ENCODE measurements at regions not wholly inside any gene's neighbourhood (a gene's known extent, or its start where the extent isn't known, plus 50 kb on each side); places are given as distances from the start of the nearest gene placed in this dataset.
A peak's percentile ranks its signal among the peaks of the same experiment; 100 is the strongest.

DNA sequence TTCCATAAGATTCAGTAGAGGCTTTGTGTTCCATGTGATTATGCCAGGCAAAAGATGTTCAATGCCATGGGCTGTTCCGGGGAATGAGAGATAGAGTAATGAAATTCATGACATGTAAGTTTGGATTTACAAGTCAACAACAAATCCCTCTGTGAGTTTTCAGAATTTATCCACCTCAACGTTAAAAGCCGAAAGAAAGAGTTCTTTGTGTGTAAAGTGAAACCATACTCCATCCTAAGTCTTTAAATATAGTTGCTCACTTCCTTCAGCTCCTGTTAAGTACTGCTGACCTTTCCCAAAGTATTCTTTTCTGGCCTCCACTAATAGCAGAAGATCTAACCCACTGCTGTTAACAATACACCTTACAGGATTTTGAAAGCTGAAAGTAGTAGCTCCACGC is 190.0 kb downstream of the TMX1 start:
- peaks cover 15% of the 10 kb centered on the region for H3K4me1 ChIP-seq (ENCODE audit: control insufficient read depth, insufficient read depth, low read length)
- no peaks in the 10 kb centered on the region for H3K27me3 ChIP-seq (ENCODE audit: control insufficient read depth, insufficient read depth, low read length)
- H3K27ac ChIP-seq (ENCODE audit: low read depth, low read length), result peak overlapping the region; percentile 17
- no peak overlapping the region for H3K9ac ChIP-seq (ENCODE audit: low read depth, low read length)
- H3K36me3 ChIP-seq (ENCODE audit: control insufficient read depth, insufficient read depth, low read length), result no peaks in the 10 kb centered on the region
- no peaks in the 10 kb centered on the region for H3K9me3 ChIP-seq (ENCODE audit: control insufficient read depth, insufficient read depth, low read length)
- H3K4me3 ChIP-seq (ENCODE audit: low read depth, low read length), result no peak overlapping the region

DNA sequence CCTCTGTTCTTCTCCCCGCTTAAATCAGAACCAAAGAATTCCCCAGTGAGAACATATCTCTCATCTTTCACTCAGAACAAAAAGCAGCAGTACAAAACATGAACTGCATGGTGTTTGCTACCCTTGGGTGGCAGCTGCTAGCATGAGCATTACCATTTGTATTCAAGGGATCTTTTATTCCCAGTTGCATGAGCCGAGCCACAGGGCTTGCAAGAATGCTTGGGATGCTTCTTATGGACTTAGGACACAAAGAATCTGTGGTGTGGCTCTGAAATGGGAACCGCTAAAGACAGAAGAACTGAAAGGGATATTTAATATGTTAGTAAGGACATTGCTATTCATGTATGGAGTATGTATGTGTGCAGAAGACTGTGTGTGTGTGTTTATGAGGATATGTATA is 190.6 kb downstream of the TMX1 start:
- Histone ChIP-seq H3K9me3 (ENCODE audit: control insufficient read depth, insufficient read depth, low read length) (no peaks in the 10 kb centered on the region), H3K27me3 (ENCODE audit: control insufficient read depth, insufficient read depth, low read length) (no peaks in the 10 kb centered on the region), H3K36me3 (ENCODE audit: control insufficient read depth, insufficient read depth, low read length) (no peaks in the 10 kb centered on the region), H3K4me1 (ENCODE audit: control insufficient read depth, insufficient read depth, low read length) (peaks cover 15% of the 10 kb centered on the region), H3K4me3 (ENCODE audit: low read depth, low read length) (no peak overlapping the region), H3K27ac (ENCODE audit: low read depth, low read length) (peak overlapping the region; percentile 17), H3K9ac (ENCODE audit: low read depth, low read length) (no peak overlapping the region)

DNA sequence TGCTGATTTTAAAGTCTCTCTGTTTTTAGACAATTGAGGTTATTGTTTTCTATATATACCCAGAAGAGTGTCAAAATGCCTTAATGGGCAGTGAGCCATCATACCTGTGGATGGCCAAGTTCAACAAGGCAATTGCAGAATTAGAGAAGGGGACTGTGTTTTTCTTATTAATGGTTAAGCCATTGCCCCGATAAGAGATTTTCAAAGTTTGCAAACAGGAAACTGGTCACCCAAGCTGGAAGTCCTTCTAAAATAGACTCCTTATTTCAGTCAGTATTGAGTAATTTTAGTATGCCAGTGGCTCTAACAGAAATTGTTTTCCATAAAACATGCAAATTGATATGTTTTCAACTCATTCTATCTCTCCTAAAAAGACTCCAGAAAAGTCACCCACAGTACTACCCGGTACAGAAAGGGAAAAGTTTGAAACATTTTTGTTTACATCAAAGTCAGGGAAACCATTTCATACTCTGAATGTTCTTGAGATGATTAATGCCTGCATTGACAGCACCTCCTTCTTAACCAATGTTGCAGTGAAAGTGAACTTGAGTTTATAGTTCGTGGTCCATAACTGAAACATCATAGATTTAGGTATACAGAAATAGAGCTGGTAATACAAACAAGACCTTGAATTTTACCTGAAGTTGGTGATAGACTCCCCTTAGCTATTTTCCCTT is 191.1 kb downstream of the TMX1 start:
- H3K27ac ChIP-seq (ENCODE audit: low read depth, low read length), result no peak overlapping the region
- H3K27me3 ChIP-seq (ENCODE audit: control insufficient read depth, insufficient read depth, low read length), result no peaks in the 10 kb centered on the region
- H3K4me1 ChIP-seq (ENCODE audit: control insufficient read depth, insufficient read depth, low read length), result peaks cover 15% of the 10 kb centered on the region
- no peak overlapping the region for H3K4me3 ChIP-seq (ENCODE audit: low read depth, low read length)
- no peaks in the 10 kb centered on the region for H3K36me3 ChIP-seq (ENCODE audit: control insufficient read depth, insufficient read depth, low read length)
- no peak overlapping the region for H3K9ac ChIP-seq (ENCODE audit: low read depth, low read length)
- H3K9me3 ChIP-seq (ENCODE audit: control insufficient read depth, insufficient read depth, low read length), result no peaks in the 10 kb centered on the region

DNA sequence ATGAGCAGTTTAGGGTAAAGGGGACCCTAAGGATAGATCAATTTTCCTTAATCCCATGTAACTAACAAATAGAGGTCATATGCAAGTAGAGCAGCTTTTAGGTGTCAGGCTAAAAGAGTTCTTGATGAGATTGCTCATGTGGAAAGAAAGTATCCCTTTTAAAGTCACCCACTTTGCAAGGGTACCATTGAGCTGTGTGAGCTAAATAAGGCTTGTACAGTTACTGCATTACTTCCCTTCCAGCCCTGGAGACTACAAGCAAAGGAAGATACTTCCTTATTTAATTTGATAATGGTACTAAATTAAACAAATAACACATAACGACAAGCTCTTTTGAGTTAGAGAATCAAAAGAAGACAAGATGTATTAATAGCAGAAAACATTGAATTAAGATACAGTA is 191.7 kb downstream of the TMX1 start:
- H3K27ac ChIP-seq (ENCODE audit: low read depth, low read length), result no peak overlapping the region
- no peak overlapping the region for H3K9ac ChIP-seq (ENCODE audit: low read depth, low read length)
- peaks cover 15% of the 10 kb centered on the region for H3K4me1 ChIP-seq (ENCODE audit: control insufficient read depth, insufficient read depth, low read length)
- no peaks in the 10 kb centered on the region for H3K27me3 ChIP-seq (ENCODE audit: control insufficient read depth, insufficient read depth, low read length)
- no peaks in the 10 kb centered on the region for H3K36me3 ChIP-seq (ENCODE audit: control insufficient read depth, insufficient read depth, low read length)
- H3K9me3 ChIP-seq (ENCODE audit: control insufficient read depth, insufficient read depth, low read length), result no peaks in the 10 kb centered on the region
- no peak overlapping the region for H3K4me3 ChIP-seq (ENCODE audit: low read depth, low read length)

DNA sequence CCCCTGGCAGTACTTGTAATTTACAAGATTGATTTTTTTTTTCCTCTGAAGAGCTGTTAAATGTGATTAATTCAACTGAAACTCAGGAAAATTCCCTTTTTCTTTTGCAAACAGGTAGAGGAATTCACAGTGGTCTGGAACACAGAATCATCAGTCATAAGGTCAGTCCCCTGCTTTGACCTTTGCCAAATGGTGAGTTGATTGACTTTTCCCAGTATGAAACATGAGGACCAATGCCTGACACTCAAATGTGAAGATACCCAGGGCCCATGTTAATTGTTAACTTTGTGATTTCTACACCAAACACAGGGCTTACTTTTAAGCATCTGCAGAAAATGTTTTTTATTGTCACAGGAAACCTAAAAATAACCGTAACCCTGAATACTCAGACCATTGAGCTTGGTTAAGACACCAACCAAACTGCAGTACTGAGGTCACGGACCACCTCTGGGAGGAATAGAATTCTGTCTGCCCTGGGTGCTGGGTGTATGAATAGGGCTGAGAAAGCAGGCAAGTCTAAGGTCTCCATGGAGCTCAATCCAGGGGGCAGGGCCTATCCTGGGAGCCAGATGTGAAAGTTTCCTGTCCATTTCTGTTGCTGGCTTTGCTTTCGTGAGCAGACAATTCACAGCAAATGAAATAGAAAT is 192.4 kb downstream of the TMX1 start:
- no peak overlapping the region for H3K27ac ChIP-seq (ENCODE audit: low read depth, low read length)

DNA sequence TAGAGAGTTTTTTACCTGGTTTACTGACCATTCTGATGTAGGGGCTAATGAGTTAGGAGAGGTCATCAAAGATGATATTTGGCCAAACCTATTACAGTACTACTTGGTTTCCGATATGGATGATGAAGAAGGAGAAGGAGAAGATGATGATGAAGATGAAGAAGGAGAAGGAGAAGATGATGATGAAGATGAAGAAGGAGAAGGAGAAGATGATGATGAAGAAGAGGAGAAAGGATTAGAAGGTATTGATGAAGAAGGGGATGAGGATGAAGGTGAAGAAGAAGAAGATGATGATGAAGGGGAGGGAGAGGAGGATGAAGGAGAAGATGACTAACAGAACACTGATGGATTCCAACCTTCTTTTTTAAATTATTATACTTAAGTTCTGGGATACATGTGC is 196.6 kb downstream of the TMX1 start:
- no peak overlapping the region for H3K27ac ChIP-seq (ENCODE audit: low read depth, low read length)
- peaks cover 14% of the 10 kb centered on the region for H3K4me1 ChIP-seq (ENCODE audit: control insufficient read depth, insufficient read depth, low read length)
- no peaks in the 10 kb centered on the region for H3K36me3 ChIP-seq (ENCODE audit: control insufficient read depth, insufficient read depth, low read length)
- no peak overlapping the region for H3K9ac ChIP-seq (ENCODE audit: low read depth, low read length)
- no peak overlapping the region for H3K4me3 ChIP-seq (ENCODE audit: low read depth, low read length)
- no peaks in the 10 kb centered on the region; the same call in 1 of the 2 replicates for H3K27me3 ChIP-seq (ENCODE audit: control insufficient read depth, insufficient read depth, low read length)
- no peaks in the 10 kb centered on the region for H3K9me3 ChIP-seq (ENCODE audit: control insufficient read depth, insufficient read depth, low read length)

More for the DNA sequence above, 192.4 kb downstream of the TMX1 start:
- Histone ChIP-seq H3K9ac (ENCODE audit: low read depth, low read length) (no peak overlapping the region), H3K4me1 (ENCODE audit: control insufficient read depth, insufficient read depth, low read length) (peaks cover 15% of the 10 kb centered on the region), H3K4me3 (ENCODE audit: low read depth, low read length) (no peak overlapping the region), H3K27me3 (ENCODE audit: control insufficient read depth, insufficient read depth, low read length) (no peaks in the 10 kb centered on the region), H3K36me3 (ENCODE audit: control insufficient read depth, insufficient read depth, low read length) (no peaks in the 10 kb centered on the region), H3K9me3 (ENCODE audit: control insufficient read depth, insufficient read depth, low read length) (no peaks in the 10 kb centered on the region)

DNA sequence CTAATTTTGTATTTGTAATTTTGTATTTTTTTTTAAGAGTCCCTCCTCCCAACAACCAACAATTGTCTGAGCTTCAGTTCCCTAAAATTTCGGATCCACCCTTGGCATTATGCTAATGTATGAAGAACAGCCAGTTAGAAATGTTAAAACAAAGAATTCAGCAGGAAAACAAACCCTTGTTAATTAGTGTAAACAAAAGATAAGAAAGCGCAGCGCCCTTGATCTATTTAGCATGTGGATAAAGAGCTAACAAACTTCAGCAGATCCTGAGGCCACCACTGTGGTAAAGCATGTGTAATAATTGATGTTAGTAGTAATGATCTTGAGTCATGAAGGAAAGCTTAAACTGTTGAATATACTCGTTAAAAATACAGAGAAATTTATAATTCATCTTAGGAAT is 199.8 kb downstream of the TMX1 start:
- Histone ChIP-seq H3K27me3 (ENCODE audit: control insufficient read depth, insufficient read depth, low read length) (no peaks in the 10 kb centered on the region; the same call in 1 of the 2 replicates), H3K9ac (ENCODE audit: low read depth, low read length) (no peak overlapping the region), H3K27ac (ENCODE audit: low read depth, low read length) (no peak overlapping the region), H3K9me3 (ENCODE audit: control insufficient read depth, insufficient read depth, low read length) (no peaks in the 10 kb centered on the region), H3K4me3 (ENCODE audit: low read depth, low read length) (peak overlapping the region; percentile 16; the same call in 1 of the 2 replicates), H3K36me3 (ENCODE audit: control insufficient read depth, insufficient read depth, low read length) (no peaks in the 10 kb centered on the region), H3K4me1 (ENCODE audit: control insufficient read depth, insufficient read depth, low read length) (peaks cover 14% of the 10 kb centered on the region)

DNA sequence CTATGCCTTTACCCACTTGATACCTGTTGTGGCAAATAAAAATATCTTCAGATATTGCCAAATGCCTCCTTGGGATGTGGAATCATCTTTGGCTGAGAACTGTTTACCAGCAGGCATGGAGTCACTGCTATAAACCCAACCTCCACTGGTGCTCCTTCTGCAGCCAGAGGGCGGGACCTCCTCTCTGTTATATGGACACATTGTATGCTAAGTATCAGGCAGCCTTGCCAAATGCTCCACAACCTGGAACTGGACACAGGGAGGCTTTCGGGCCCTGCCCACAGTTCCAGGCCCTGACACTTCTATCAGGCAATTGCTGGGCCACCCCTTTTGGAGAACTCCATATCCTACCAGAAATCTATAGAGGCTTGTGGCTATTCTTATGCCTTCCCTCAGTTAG is 201.0 kb downstream of the TMX1 start:
- Histone ChIP-seq H3K4me3 (ENCODE audit: low read depth, low read length) (no peak overlapping the region), H3K27ac (ENCODE audit: low read depth, low read length) (no peak overlapping the region), H3K9me3 (ENCODE audit: control insufficient read depth, insufficient read depth, low read length) (no peaks in the 10 kb centered on the region), H3K27me3 (ENCODE audit: control insufficient read depth, insufficient read depth, low read length) (no peaks in the 10 kb centered on the region; the same call in 1 of the 2 replicates), H3K9ac (ENCODE audit: low read depth, low read length) (no peak overlapping the region), H3K36me3 (ENCODE audit: control insufficient read depth, insufficient read depth, low read length) (no peaks in the 10 kb centered on the region), H3K4me1 (ENCODE audit: control insufficient read depth, insufficient read depth, low read length) (peaks cover 14% of the 10 kb centered on the region)

DNA sequence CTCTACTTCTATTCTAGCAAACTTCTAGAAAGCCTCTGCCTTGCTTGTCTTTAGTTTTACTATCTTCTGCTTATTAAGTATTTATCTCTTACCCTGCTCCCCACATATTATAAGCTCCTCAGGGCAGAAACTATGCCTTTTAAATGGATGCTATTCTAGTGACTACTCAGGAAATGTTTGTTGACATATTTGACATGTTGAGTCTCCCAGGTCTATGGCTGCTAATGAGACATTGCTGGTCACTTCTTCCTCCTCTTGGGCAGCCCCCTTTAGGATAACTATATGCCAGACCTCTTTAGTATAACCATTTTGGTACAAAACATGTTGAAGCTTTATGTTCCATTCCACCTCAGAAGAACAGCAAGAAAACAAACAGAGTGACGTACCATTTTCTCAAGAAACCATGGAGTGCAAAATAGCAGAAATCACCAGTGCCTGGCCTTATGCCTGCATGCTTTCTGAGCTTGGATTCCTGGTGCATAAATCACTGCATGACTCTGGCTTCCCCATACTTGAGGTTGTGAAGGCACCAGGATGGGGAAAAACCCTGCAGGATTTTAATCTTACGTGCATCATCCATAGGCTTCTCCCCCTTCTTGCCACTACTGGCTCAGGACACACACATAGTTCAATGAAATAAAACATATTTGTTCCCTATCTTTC is 202.6 kb downstream of the TMX1 start:
- Histone ChIP-seq H3K36me3 (ENCODE audit: control insufficient read depth, insufficient read depth, low read length) (no peaks in the 10 kb centered on the region), H3K9ac (ENCODE audit: low read depth, low read length) (no peak overlapping the region), H3K4me3 (ENCODE audit: low read depth, low read length) (no peak overlapping the region), H3K9me3 (ENCODE audit: control insufficient read depth, insufficient read depth, low read length) (no peaks in the 10 kb centered on the region), H3K4me1 (ENCODE audit: control insufficient read depth, insufficient read depth, low read length) (peaks cover 14% of the 10 kb centered on the region), H3K27me3 (ENCODE audit: control insufficient read depth, insufficient read depth, low read length) (no peaks in the 10 kb centered on the region; the same call in 1 of the 2 replicates), H3K27ac (ENCODE audit: low read depth, low read length) (no peak overlapping the region)

DNA sequence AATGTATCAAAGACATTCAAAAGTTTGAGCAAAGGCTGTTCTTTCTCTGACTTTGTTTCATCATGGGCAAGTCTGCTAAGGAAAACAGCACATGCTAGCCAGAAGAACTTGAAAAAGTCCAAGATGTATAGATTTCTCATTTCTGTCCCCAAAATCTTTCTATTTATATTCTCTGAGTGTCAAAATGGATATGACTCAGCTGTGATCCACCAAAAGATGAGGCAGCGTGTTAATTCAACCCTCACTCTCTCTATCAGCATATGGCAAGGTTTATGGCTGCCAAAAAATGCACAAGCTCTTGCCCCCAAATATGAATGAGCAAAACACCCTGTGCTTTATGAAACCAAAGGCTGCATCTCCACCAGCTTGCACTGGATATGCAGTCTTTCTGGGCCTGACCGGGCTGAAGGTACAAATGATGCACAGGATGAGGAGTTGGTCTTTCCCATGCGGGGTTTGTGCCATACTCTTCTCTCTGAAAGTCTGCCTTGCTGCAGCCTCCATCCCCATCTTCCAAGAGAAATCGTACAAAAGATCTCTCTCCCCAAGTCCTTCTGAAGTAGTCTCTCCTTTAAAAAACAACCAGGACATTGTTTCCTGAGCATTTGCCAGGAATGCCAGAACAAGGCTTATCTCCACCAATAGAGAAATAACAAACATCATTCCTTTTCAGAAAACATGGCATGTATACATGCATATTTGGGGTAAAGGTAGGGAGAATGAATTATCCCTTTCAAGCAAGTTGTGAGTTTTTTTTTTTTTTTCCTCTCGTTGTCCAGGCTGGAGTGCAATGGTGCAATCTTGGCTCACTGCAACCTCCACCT is 203.4 kb downstream of the TMX1 start:
- no peak overlapping the region for H3K9ac ChIP-seq (ENCODE audit: low read depth, low read length)
- no peaks in the 10 kb centered on the region; the same call in 1 of the 2 replicates for H3K27me3 ChIP-seq (ENCODE audit: control insufficient read depth, insufficient read depth, low read length)
- no peak overlapping the region for H3K27ac ChIP-seq (ENCODE audit: low read depth, low read length)
- H3K36me3 ChIP-seq (ENCODE audit: control insufficient read depth, insufficient read depth, low read length), result no peaks in the 10 kb centered on the region
- no peaks in the 10 kb centered on the region for H3K9me3 ChIP-seq (ENCODE audit: control insufficient read depth, insufficient read depth, low read length)
- no peak overlapping the region for H3K4me3 ChIP-seq (ENCODE audit: low read depth, low read length)
- peaks cover 14% of the 10 kb centered on the region for H3K4me1 ChIP-seq (ENCODE audit: control insufficient read depth, insufficient read depth, low read length)
